PC-3 (cell line): ENCODE measurements at regions not wholly inside any gene's neighbourhood (a gene's known extent, or its start where the extent isn't known, plus 50 kb on each side); places are given as distances from the start of the nearest gene placed in this dataset.

Experiments
- EZH2phosphoT487 ChIP-seq: fragments of 300-600 bp; sonication (generic); IDR thresholded peaks from 2 replicates; pipeline ENCODE4 v1.6.1; 2018; ENCODE audit warnings: mild to moderate bottlenecking, antibody characterized with exemption, low read length, borderline replicate concordance
- TF ChIP-seq, protein P1 (sequence below): fragments of 300-600 bp; sonication (generic); conservative IDR thresholded peaks from 2 replicates; pipeline ENCODE4 v1.5.1; 2017; ENCODE audit warnings: antibody characterized with exemption, low read depth, mild to moderate bottlenecking, low read length

DNA sequence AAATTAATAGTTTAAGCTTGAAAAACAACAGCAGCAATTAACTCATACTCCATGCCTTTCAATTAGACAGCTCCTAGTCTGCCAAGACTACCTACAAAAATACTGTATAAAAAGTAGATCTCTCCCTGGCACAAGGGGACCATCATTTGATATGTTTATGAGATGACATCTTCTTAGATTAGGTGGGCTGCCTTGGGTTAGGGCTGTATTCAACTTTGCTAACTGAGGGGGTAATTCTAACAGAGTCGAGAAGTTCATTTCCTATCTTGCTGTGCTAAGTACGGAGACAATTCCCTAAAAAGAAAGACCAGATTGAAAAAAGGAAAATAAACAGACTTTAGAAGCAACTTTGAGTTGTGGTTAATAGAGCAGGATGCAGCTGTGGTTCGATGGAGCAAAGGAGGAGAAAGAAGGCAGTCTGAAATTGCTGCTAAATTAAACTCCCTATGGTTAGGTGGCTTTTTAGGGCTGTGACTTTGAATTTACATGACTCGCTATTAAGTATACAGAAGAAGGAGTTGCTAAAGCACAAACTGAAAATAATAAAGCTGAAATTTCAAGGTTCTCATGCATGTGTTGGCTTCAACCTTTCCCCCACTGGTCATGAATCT lies 75.4 kb downstream of the CDC7 start:
- TF ChIP-seq, protein P1, sequence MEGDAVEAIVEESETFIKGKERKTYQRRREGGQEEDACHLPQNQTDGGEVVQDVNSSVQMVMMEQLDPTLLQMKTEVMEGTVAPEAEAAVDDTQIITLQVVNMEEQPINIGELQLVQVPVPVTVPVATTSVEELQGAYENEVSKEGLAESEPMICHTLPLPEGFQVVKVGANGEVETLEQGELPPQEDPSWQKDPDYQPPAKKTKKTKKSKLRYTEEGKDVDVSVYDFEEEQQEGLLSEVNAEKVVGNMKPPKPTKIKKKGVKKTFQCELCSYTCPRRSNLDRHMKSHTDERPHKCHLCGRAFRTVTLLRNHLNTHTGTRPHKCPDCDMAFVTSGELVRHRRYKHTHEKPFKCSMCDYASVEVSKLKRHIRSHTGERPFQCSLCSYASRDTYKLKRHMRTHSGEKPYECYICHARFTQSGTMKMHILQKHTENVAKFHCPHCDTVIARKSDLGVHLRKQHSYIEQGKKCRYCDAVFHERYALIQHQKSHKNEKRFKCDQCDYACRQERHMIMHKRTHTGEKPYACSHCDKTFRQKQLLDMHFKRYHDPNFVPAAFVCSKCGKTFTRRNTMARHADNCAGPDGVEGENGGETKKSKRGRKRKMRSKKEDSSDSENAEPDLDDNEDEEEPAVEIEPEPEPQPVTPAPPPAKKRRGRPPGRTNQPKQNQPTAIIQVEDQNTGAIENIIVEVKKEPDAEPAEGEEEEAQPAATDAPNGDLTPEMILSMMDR = no peak
- no peak for TF ChIP-seq EZH2phosphoT487
